ENCODE measurements at regions not wholly inside any gene's neighbourhood (a gene's known extent, or its start where the extent isn't known, plus 50 kb on each side); places are given as distances from the start of the nearest gene placed in this dataset.

DNA sequence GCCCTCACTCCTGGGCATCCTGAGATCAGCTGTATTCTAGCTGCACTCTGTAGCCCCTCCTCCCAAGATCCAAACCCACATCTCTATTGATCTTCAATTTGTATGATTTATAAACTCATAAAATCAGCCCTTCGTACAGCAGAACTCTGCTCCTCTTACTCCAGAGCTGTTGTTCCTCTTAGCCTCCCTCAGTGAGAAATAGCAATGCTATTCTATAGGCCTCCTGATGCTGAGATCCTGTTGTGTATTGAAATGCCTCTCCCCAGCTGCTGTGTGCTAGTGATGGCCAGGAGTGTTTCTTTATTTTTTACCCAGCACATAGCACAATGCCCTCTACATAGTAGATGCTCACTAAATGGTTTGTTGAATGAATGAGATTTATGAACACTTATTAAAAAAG lies 320.5 kb upstream of the ADCY2 start:
- POLR2A ChIA-PET (ENCODE audit: partially characterized antibody), result no interaction called here
- no peak overlapping the region for H2BK12ac ChIP-seq (ENCODE audit: low read depth, low read length)
- H3K79me1 ChIP-seq (ENCODE audit: low read depth, low read length), result no peaks in the 10 kb centered on the region
- TF ChIP-seq SRF (IDR thresholded peaks at IDR 0.05; ENCODE audit: low read depth, low read length), result no peak
- no peak for TF ChIP-seq SIX5 (IDR thresholded peaks at IDR 0.05; ENCODE audit: low read depth, low read length)
- H3K9me3 ChIP-seq (ENCODE audit: insufficient read depth in 2 of 2, low read depth in 1 of 2, low read length in 1 of 2), result no peaks in the 10 kb centered on the region
- CTCF ChIA-PET (ENCODE audit: partially characterized antibody), result interaction anchor here (0.6 kb wide), 1 partner anchor 715 kb away, joined by 3 read pairs; no protein-coding TSS in a partner anchor
- no peak for DNase-seq (ENCODE audit: low read depth in 1 of 2, low spot score in 2 of 2)
- no peak overlapping the region for H3K4me3 ChIP-seq (ENCODE audit: extremely low read depth in 1 of 4, insufficient read depth in 2 of 4, low read depth in 3 of 4, low read length in 4 of 4)
- H4K20me1 ChIP-seq (replicated peaks in 1 of 2; ENCODE audit: control insufficient read depth in 1 of 2, insufficient read depth in 2 of 2, low read length in 2 of 2), result no peaks in the 10 kb centered on the region
- WGBS, 2 experiments (ENCODE audit: extremely low coverage in 1 of 2, insufficient coverage in 1 of 2, insufficient read length in 1 of 2, insufficient replicate concordance in 2 of 2, low coverage in 1 of 2, low lambda C conversion rate in 2 of 2, missing lambda C conversion rate in 1 of 2), result 86% methylated on average over 1 of the region's 1 CpG; no CpG with 5 or more reads in 1 of the 2 experiments
- no peak overlapping the region for H3K23ac ChIP-seq (ENCODE audit: insufficient read length)
- no peak overlapping the region for H3K4me2 ChIP-seq (ENCODE audit: insufficient read depth in 1 of 2, low read depth in 2 of 2, low read length in 2 of 2)
- no peak overlapping the region for H3K14ac ChIP-seq (ENCODE audit: insufficient read length)
- no peak overlapping the region for H2AK5ac ChIP-seq (ENCODE audit: low read depth, low read length)
- no peak overlapping the region for H2BK15ac ChIP-seq (ENCODE audit: low read length)
- no peak overlapping the region for H4K91ac ChIP-seq (replicated peaks; ENCODE audit: insufficient read length, low read length)
- H3K36me3 ChIP-seq (ENCODE audit: control insufficient read depth in 2 of 4, insufficient read depth in 4 of 4, low read length in 3 of 4), result no peaks in the 10 kb centered on the region
- no peak overlapping the region for H2AFZ ChIP-seq (ENCODE audit: low read length)
- no peak overlapping the region for H2BK120ac ChIP-seq (replicated peaks; ENCODE audit: low read depth, low read length)
- no peak overlapping the region for H4K8ac ChIP-seq (ENCODE audit: extremely low read depth, insufficient read depth, low read length)
- H3K27me3 ChIP-seq (replicated peaks in 1 of 4; ENCODE audit: control insufficient read depth in 3 of 4, extremely low read depth in 1 of 4, insufficient read depth in 3 of 4, low read length in 3 of 4), result no peaks in the 10 kb centered on the region
- H3K18ac ChIP-seq (ENCODE audit: extremely low read depth, low read length), result no peak overlapping the region
- no peak overlapping the region for H3K9ac ChIP-seq (replicated peaks in 1 of 4; ENCODE audit: extremely low read depth in 1 of 4, low read depth in 3 of 4, low read length in 3 of 4)
- no peak overlapping the region for H2BK20ac ChIP-seq (ENCODE audit: low read length)
- no peak overlapping the region for H3K56ac ChIP-seq (replicated peaks; ENCODE audit: insufficient read length, low read depth, low read length)
- H3K4me1 ChIP-seq (replicated peaks in 1 of 4; ENCODE audit: control insufficient read depth in 3 of 4, insufficient read depth in 4 of 4, low read length in 3 of 4), result peaks cover 0 to 10% (median 7%) of the 10 kb centered on the region in 4 experiments; a peak in 5 of 7 replicates
- no peak overlapping the region for H4K5ac ChIP-seq (ENCODE audit: insufficient read length, low read depth, low read length)
- no peak overlapping the region for H3K4ac ChIP-seq (replicated peaks; ENCODE audit: insufficient read length, low read depth, low read length)
- no peaks in the 10 kb centered on the region; the same call in 1 of the 2 replicates for H3K23me2 ChIP-seq (ENCODE audit: low read depth, low read length)
- no peak overlapping the region for H3K27ac ChIP-seq (ENCODE audit: low read depth, low read length)
- FAIRE-seq, result peak; percentile 39
- no peaks in the 10 kb centered on the region for H3K79me2 ChIP-seq (ENCODE audit: control insufficient read depth in 1 of 2, insufficient read depth in 2 of 2, low read length in 2 of 2)
- no peak overlapping the region for H2BK5ac ChIP-seq (ENCODE audit: low read depth, low read length)

Data from H1 (cell line).